Hindlimb muscle (tissue), 1 donor: ENCODE measurements at regions not wholly inside any gene's neighbourhood (a gene's known extent, or its start where the extent isn't known, plus 50 kb on each side); places are given as distances from the start of the nearest gene placed in this dataset.
A peak's percentile ranks its signal among the peaks of the same experiment; 100 is the strongest.
"Not testable (repeated sequence)": the region's sequence is repeated elsewhere in the genome, so short reads cannot be mapped to it uniquely, and the experiment has no call there.

Experiments
- DNase-seq: peaks from one replicate; pipeline ENCODE4 v3.0.0-alpha.2; 2013

DNA sequence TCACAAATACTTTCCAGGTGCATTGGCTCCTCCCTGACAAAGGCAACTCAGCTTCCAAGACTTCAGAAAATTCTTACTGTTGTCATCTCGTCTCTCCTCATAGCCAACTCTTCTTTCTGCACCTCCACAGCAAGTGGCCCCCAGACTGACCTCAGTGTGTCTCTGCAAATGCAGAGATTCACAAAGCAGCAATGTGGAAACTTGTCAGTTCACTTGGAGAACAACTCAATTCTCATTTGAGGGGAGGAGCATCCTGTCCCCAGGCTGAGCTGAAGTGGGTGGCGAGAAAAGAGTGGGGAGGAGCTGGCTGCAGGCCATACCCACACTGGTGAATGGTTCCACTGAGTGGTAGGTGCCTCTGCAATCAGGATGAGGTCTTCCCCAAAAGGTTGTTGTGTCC lies 248.7 kb upstream of the IL12A start:
- no peak for DNase-seq

DNA sequence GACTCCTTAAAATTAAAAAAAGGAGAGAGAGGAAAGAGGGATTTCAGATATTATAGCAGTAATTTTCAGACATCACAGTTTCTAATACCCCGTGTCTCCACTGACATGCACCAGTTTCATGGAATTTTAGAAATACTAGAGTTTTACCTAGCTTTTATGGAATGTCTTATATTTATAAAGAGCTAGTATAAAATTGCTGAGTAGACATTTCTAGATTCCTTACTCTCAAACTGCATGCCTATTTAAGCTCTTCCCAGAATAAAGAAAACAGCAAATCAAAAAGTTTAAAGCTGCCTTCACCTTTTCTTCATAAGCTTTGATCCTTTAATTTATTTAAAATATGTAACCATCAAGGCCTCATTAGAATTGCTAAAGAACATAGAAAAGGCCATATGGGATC lies 247.4 kb upstream of the IL12A start:
- DNase-seq, result no peak

DNA sequence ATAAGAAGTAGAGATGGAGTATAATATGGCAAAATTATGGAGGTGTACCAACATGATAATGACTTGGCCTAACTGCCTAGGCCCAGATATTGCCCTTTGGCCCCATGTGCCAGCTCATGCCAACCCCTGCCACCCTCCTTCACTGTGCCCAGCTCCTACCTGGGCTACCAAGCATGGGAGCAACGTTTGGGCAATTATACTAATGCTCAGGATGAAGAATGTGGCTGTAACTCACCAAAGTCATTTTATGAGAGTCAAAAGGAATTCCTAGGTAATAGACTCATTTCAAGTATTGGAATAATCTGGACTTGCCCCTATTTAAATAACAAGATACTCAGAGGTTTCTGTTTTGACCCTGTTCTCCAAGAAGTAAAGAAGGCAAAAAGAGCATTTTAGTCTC lies 240.2 kb upstream of the IL12A start:
- no peak for DNase-seq

GRCh38 chr3:159749406-159749805 lies 239.2 kb upstream of the IL12A start:
- DNase-seq, result no peak

DNA sequence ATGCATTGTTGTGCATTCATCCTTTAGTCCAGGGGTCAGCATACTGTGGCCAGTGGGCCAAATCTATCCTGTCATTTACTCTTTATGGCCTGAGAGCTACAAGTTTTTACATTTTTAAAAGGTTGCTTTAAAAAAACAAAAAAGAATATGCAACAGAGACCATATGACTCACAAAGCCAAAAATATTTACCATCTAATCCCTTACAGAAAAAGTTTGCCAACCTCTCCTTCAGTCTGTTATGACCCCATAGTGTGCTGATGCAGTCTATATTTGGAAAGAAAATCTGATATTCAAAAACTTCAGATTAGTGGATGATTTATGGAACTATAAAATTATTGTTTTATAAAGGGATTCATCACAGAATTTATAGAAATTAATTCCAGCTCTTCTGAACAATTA lies 237.5 kb upstream of the IL12A start:
- no peak for DNase-seq

GRCh38 chr3:159751752-159752151 lies 236.9 kb upstream of the IL12A start:
- no peak for DNase-seq

DNA sequence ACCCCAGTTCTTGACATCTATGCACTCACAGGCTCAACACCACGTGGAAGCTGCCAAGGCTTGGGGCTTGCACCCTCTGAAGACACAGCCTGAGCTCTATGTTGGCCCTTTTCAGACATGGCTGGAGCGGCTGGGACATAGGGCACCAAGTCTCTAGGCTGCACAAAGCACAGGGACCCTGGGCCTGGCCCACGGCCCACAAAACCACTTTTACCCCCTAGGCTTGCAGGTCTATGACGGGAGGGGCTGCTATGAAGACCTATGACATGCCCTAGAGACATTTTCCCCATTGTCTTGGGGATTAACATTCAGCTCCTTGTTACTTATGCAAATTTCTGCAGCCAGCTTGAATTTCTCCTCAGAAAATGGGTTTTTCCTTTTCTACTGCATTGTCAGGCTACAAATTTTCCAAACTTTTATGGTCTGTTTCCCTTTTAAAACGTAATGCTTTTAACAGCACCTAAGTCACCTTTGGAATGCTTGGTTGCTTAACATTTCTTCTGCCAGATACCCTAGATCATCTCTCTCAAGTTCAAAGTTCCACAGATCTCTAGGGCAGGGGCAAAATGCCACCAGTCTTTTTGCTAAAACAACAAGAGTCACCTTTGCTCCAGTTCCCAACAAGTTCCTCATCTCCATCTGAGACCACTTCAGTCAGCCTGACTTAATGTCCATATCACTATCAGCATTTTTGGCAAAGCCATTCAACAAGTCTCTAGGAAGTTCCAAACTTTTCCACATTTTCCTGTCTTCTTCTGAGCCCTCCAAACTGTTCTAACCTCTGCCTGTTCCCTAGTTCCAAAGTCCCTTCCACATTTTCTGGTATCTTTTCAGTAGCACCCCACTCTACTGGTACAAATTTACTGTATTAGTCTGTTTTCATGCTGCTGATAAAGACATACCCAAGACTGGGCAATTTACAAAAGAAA lies 232.1 kb upstream of the IL12A start:
- DNase-seq, result not testable (repeated sequence)

- no peak for DNase-seq
Observed at GRCh38 chr3:159757341-159758060, 231.1 kb upstream of the IL12A start.

DNA sequence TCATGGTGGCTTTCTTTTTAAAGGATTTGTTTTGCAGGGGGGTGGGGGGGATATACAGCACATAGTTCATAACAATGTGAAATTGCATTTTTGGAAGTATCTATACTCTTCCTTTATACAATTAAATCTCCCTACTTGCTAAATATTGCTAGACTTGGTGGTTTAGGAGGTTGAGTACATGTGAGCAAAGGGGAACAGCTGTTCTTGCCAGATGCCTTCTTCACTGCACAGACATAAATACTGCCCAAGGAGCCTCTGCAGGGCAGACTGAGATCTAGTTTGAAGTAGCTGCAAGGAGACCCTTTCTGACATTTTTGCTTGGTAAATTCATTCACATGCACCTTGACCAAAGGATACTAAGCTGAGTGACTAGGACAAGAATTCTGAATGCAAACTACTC lies 228.6 kb upstream of the IL12A start:
- no peak for DNase-seq

DNA sequence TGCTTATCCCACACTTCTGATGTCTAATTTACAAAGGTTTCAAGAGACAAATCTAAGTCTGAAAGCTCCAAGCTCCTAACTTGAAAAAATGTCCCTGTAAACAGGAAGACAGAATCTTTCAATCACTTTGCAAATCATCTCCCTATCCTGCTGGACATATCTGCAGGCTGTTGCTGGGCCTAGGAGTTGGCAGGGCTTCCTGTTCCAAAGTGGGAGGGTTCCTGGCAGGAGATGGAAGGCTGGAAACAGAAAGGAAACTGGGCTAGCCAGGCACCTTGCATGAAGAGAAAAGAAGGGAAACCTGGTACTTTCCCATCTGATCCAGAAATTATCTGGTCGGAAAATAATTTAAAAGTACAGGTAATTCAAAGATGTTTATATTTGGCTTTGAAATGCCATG lies 227.3 kb upstream of the IL12A start:
- no peak for DNase-seq

GRCh38 chr3:159761848-159762635 lies 226.6 kb upstream of the IL12A start:
- DNase-seq, result no peak

- peak; percentile 61 for DNase-seq
Observed at GRCh38 chr3:159763011-159763601, 225.5 kb upstream of the IL12A start.

DNA sequence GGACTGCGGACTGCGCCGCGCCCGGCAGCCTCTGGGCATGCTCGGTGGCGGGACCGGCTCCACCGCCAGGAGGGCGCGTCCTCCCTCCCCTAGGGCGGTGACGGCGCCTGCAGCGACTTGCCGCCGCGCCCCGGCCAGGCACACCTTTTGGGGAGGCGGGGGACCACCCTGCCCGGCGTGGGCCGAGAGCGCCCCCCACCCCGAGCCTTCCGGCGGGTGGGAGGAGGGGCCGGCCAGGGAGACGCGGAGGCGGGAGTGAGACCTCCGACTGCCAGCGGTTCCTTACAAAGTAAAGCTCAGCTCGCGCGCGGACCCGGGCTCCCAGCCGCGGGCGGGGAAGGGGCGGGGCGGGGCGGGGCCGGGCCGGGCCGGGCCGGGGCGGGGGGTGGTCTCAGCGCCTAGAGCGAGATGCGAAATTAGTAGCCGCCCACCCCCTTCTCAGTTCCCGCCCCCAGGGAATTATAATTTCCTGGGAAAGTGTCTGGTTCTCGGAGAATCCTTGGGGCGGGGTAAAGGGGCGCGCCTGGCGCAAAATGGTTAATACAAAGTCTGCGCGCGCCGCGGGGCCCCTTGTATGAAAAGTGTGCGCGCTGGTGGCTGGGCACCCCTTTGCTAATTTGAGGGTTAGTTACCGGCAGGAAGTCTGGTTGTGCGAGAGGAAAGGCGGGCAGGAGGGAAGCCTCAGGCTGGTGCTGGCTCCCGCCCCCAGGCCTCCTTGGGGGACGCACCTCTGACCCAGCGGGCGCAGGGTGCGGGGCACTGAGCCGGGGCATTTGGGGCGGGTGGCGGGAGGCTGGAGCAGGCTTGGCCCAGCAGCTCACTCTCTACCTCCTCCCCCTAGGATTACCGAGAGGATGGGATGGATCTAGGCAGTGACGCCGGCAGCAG lies 224.8 kb upstream of the IL12A start:
- peak; percentile 65 for DNase-seq

DNA sequence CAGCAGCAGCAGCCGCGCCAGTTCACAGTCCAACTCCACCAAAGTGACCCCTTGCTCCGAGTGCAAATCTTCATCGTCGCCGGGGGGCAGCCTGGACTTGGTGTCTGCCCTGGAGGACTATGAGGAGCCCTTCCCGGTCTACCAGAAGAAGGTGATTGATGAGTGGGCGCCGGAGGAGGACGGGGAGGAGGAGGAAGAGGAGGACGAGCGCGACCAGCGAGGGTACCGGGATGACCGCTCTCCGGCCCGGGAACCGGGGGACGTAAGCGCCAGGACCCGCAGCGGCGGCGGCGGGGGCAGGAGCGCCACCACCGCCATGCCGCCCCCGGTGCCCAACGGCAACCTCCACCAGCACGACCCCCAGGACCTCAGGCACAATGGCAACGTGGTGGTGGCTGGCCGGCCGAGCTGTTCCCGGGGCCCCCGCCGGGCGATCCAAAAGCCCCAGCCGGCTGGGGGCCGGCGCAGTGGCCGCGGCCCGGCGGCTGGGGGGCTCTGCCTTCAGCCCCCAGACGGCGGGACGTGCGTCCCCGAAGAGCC lies 224.1 kb upstream of the IL12A start:
- no peak for DNase-seq

DNA sequence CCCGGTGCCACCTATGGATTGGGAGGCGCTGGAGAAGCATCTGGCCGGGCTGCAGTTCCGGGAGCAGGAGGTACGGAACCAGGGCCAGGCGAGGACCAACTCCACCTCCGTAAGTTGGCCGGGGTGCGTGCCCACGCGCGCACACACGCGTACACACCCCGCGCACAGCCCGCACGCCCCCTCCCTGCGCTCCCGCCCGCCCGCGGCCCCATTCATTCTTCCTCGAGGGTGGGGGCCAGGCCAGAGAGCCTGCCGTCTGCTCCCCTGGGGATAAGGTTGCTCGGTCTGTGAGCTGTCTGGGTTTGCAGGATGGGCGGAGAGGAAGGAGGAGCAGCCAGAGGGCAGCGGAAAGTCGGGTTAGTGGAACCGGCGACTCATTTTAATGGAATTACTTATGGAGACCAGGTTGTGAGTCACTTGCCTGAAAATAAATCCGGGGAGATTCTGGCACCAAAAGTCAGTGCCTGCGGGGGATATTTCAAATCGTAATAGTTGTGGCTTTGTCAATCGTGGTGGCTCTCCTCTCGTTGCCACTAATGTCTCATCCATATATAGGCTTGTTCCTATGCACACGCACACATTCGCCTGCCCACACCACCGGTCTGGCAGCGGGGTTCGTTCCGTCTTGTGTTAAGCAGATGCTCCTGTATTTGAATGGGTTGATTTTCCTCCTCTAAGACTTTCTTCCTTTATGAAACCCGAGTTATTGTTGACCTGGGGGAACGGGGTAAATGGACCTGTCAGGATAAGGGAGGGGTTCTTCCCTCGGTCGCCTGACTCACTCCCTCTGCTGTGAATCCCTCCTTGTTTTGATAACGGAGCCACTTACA lies 223.4 kb upstream of the IL12A start:
- DNase-seq, result peak; percentile 71

DNA sequence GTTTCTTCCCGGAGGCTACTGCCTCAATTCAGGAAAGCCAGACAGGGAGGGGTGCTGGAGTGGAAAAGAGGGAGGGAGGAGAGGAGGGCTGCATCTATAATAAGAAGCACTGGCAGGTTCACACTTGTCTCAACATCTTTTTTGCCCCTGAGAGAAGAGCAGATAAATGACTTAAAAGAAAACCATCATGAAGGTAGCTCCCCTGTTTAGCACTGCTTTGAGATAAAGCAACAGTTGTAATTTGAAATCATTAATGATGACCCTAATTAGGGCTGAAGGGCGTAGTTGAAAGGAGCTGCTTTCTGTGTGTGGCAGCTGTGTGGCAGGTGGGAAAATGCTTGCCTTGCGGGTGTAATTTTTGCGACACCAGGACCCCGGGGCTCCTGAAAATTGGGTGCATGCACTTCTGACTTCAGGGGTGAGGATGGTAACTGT lies 222.8 kb upstream of the IL12A start:
- DNase-seq, result peak; percentile 34

GRCh38 chr3:159766563-159767185 lies 222.0 kb upstream of the IL12A start:
- no peak for DNase-seq

DNA sequence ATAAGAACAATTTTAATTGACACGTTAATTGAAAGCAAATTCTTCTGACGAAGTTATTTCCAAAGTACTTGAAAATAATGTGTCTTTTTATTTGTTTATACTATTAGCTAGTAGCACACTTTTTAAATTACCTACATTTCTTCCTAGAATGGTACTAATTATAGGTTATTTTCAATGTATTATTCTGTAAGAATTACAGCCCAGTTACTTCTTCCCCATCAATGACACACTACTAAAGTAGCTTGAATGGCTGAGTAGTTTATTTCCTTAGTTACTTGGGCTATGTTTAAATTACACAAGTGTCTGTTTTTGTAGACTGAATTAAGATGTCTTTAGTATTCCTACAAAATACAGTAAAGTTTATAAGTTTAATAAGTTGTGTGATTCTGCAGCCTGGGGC lies 217.6 kb upstream of the IL12A start:
- DNase-seq, result no peak

DNA sequence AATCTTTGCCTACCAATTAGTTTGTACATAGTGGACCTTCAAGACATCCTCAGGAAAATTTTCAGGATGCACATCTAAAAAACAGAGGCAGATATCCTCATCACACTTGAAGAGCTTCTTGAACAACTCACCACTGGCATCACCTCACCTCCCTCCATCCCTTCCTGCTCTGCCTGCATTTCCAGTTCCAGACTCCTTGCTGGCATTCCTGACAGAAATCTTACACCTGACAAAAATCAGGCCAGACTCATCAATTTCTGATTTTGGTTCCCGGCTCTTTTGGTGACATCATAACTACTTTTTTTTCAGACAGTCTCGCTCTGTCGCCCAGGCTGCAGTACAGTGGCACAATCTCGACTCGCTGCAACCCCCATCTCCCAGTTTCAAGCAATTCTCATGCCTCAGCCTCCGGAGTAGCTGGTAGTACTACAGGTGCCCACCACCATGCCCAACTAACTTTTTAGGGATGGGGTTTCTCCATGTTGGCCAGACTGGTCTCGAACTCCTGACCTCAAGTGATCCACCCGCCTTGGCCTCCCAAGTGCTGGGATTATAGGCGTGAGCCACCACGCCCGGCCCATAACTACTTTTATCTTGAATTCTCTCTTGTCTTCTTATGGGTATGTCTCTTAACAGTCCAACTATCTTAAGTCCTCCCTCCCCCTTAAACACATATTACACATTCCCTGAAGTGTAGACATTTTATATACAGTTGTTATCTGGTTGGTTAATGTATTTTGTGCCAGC lies 216.6 kb upstream of the IL12A start:
- DNase-seq, result no peak
